ENCODE measurements at regions not wholly inside any gene's neighbourhood (a gene's known extent, or its start where the extent isn't known, plus 50 kb on each side); places are given as distances from the start of the nearest gene placed in this dataset.

DNA sequence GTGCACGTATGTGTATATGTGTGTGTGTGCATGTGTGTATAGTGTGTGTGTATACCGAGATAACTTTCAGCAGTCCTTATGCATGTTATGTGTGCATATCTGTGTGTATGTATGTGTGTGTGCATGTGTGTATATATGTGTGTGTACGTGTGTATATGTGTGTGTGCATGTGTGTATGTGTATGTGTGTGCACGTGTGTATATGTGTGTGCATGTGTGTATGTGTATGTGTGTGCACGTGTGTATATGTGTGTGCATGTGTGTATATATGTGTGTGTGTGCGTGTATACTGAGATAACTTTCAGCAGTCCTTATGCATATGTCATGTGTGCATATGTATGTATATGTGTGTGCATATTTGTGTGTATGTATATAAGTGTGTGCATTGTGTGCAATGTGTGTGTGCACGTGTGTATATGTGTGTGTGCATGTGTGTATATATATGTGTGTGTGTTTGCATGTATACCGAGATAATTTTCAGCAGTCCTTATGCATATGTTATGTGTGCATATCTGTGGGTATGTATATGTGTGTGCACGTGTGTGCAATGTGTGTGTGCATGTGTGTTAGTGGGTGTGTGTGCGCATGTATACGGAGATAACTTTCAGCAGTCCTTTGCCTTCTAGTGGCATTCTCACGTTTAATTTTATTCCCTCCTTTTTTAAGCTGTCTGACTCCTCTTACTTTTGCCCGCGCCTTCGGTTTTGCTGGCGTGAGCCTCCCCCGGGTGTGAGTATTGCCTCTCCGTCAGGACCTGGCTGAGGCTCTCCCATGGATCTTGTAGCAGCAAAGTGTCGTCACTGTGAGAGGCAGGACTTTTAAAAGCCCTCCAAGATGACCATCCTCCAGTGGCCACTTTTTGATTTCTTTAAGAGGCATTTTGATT is 99.6 kb upstream of the SHOX start:
- no peak for TF ChIP-seq CTCF (IDR thresholded peaks at IDR 0.05; ENCODE audit: low read depth, low read length)
- no peak for TF ChIP-seq POLR2A (IDR thresholded peaks at IDR 0.05; ENCODE audit: extremely low read depth, insufficient read length)
- TF ChIP-seq, protein P1, sequence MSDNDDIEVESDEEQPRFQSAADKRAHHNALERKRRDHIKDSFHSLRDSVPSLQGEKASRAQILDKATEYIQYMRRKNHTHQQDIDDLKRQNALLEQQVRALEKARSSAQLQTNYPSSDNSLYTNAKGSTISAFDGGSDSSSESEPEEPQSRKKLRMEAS (IDR thresholded peaks at IDR 0.05; ENCODE audit: low read depth, low read length), result no peak
- TF ChIP-seq MYC (IDR thresholded peaks at IDR 0.05; ENCODE audit: low read depth, low read length), result no peak
